IPS-NIHi11 (cell line): ENCODE measurements at regions not wholly inside any gene's neighbourhood (a gene's known extent, or its start where the extent isn't known, plus 50 kb on each side); places are given as distances from the start of the nearest gene placed in this dataset.
"Not testable (repeated sequence)": the region's sequence is repeated elsewhere in the genome, so short reads cannot be mapped to it uniquely, and the experiment has no call there.

Source experiments
- DNase-seq: peaks from one replicate; pipeline ENCODE4 v3.0.0; 2012; ENCODE audit warnings: mixed read lengths, low spot score

- DNase-seq = no peak
These were observed 88.2 kb upstream of the CCDC71L start for GRCh38 chr7:106749165-106749564.

DNA sequence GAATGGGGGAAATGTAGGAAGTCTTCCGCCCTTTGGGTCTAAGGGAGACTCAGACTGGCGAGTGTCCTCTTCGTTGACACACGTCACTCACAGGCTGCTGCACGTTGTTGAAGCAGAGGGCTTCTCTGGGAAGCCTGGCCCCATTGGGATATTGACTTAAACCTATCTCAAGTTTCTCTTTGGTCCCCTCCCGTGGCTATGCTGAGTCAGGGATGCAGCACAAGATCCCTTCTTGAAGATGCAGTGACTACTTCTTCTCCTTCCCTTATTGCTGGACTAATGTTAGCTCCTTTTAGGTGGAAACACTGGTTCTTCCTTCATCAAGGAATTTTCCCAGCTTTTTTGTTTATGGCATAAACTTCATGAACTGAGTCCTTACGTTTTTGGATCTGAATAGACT is 89.8 kb upstream of the CCDC71L start:
- DNase-seq = no peak

DNA sequence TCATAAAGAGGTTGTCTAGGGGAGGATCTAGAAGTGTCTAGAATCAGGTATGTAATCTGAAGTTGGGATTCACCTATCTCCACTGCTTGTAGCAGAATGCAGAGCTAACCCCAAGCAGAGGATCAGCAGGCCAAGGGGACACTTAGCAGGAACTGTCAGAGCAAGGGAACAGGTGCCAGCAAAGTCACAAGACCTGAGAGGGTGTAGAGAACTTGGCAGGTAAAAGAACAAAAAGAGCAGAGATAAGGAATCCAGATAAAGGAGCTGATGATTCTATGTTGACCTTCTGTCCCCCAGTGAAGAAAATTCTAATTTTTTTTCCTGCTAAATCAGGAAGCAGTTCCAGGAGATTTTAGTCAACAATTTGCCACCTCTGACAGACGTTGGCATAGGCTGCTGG is 91.4 kb upstream of the CCDC71L start:
- no peak for DNase-seq

DNA sequence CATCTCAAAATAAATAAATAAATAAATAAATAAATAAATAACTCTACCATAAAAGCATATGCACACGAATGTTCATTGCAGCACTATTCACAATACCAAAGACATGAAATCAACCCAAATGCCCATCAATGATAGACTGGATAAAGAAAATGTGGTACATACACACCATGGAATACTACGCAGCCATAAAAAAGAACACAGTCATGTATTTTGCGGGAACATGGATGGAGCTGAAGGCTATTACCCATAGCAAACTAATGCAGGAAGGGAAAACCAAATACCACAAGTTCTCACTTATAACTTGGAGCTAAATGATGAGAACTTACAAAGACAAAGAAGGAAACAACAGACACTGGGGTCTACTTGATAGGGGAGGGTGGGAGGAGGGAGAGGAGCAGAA is 94.1 kb upstream of the CCDC71L start:
- not testable (repeated sequence) for DNase-seq

GRCh38 chr7:106755641-106756040 is 94.7 kb upstream of the CCDC71L start:
- no peak for DNase-seq

GRCh38 chr7:106756071-106756470 is 95.1 kb upstream of the CCDC71L start:
- no peak for DNase-seq

GRCh38 chr7:106756884-106757283 is 95.9 kb upstream of the CCDC71L start:
- no peak for DNase-seq

- DNase-seq = no peak
These were observed 96.9 kb upstream of the CCDC71L start for GRCh38 chr7:106757846-106758245.

DNA sequence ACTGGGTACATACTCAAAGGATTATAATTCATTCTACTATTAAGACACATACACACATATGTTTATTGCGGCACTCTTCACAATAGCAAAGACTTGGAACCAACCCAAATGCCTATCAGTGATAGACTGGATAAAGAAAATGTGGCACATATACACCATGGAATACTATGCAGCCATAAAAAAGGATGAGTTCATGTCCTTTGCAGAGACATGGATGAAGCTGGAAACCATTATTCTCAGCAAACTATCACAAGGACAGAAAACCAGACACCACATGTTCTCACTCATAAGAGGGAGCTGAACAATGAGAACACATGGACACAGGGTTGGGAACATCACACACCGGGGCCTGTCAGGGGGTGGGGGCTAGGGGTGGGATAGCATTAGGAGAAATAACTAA is 101.9 kb upstream of the CCDC71L start:
- not testable (repeated sequence) for DNase-seq

- no peak for DNase-seq
These were observed 101.4 kb upstream of the PIK3CG start for GRCh38 chr7:106763717-106764116.

- no peak for DNase-seq
These were observed 99.2 kb upstream of the PIK3CG start for GRCh38 chr7:106765727-106766355.

GRCh38 chr7:106766551-106766950 is 98.5 kb upstream of the PIK3CG start:
- no peak for DNase-seq

DNA sequence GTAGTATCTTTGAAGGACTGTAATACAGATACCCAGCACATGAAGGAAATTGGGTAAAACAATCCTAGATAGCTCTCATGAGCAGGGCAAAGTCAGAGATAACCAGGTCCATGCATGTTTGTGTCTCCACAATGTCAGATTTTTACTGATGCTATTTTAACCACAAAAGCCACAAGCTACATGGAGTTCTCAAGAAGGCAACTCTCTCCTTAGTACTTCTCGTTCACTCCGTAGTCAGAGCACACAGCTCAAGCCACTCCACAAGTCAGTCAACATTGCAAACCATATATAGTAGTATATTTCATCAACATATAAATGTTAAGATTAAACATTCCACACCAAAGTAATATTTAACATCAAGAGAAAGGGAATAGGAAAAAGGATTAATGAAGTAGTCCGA is 98.0 kb upstream of the PIK3CG start:
- no peak for DNase-seq

- no peak for DNase-seq
These were observed 97.4 kb upstream of the PIK3CG start for GRCh38 chr7:106767498-106768323.

- DNase-seq = no peak
These were observed 96.7 kb upstream of the PIK3CG start for GRCh38 chr7:106768324-106768751.

GRCh38 chr7:106770191-106770590 is 94.9 kb upstream of the PIK3CG start:
- DNase-seq = no peak

- no peak for DNase-seq
These were observed 92.4 kb upstream of the PIK3CG start for GRCh38 chr7:106772655-106773108.

- no peak for DNase-seq
These were observed 91.9 kb upstream of the PIK3CG start for GRCh38 chr7:106773228-106773627.

GRCh38 chr7:106773721-106774120 is 91.4 kb upstream of the PIK3CG start:
- DNase-seq = no peak

- DNase-seq = no peak
These were observed 90.8 kb upstream of the PIK3CG start for GRCh38 chr7:106774213-106774767.

- no peak for DNase-seq
These were observed 90.1 kb upstream of the PIK3CG start for GRCh38 chr7:106774768-106775551.

- DNase-seq = no peak
These were observed 89.5 kb upstream of the PIK3CG start for GRCh38 chr7:106775552-106775936.
